AG10803 (cell line): ENCODE measurements at regions not wholly inside any gene's neighbourhood (a gene's known extent, or its start where the extent isn't known, plus 50 kb on each side); places are given as distances from the start of the nearest gene placed in this dataset.

Experiments
- DNase-seq: peaks from one replicate; pipeline ENCODE4 v3.0.0; 2010; ENCODE audit warnings: low read depth
- H3K4me3 ChIP-seq: 2 replicates; pipeline ENCODE4 v1.5.1; 2011; ENCODE audit warnings: mild to moderate bottlenecking, low read length, control low read depth
- TF ChIP-seq, protein P1 (sequence below): conservative IDR thresholded peaks from 2 replicates; pipeline ENCODE4 v1.5.1; 2011; ENCODE audit warnings: mild to moderate bottlenecking, low read length, control low read depth, inconsistent platforms

DNA sequence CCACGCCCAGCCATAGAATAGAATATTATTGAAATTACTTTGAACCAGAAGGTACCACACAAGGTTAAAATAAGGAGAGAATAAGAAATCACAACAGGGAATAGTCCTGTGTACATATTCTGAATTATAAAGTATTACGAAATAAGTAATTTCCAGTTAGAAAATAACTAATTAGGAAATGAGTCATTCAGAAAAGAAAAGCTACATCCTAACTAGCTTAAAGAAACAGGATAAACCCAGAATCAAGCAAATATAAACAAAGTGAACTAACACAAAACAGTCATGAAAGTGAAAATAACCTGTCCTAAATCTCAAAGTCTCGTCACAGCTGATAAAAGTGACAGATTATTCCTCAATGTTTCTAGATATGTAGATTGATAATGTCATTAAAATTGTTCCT is 74.8 kb upstream of the NEBL start:
- no peak overlapping the region for H3K4me3 ChIP-seq

DNA sequence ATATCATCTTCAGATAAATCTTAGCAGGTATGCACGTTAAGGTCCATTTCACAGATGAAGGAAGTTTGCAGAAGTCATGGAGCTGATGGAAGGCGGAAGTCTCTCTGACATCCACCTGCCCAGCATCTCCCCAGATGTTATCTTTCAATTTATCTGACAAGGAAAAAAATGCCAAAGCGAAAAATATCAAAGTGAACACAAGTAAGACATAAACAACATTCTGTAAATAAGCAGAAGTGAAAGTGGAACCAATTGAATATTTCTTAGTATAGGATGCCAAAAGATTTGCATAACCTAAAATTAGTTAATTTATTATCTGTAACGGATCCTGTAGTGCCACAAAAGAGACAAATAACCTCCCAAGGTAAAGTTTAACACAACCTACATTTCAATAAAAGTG is 73.6 kb upstream of the NEBL start:
- DNase-seq, result no peak
- H3K4me3 ChIP-seq, result no peak overlapping the region
- TF ChIP-seq, protein P1, sequence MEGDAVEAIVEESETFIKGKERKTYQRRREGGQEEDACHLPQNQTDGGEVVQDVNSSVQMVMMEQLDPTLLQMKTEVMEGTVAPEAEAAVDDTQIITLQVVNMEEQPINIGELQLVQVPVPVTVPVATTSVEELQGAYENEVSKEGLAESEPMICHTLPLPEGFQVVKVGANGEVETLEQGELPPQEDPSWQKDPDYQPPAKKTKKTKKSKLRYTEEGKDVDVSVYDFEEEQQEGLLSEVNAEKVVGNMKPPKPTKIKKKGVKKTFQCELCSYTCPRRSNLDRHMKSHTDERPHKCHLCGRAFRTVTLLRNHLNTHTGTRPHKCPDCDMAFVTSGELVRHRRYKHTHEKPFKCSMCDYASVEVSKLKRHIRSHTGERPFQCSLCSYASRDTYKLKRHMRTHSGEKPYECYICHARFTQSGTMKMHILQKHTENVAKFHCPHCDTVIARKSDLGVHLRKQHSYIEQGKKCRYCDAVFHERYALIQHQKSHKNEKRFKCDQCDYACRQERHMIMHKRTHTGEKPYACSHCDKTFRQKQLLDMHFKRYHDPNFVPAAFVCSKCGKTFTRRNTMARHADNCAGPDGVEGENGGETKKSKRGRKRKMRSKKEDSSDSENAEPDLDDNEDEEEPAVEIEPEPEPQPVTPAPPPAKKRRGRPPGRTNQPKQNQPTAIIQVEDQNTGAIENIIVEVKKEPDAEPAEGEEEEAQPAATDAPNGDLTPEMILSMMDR, result no peak

More for the DNA sequence above, 74.8 kb upstream of the NEBL start:
- no peak for DNase-seq
- TF ChIP-seq, protein P1, result no peak

DNA sequence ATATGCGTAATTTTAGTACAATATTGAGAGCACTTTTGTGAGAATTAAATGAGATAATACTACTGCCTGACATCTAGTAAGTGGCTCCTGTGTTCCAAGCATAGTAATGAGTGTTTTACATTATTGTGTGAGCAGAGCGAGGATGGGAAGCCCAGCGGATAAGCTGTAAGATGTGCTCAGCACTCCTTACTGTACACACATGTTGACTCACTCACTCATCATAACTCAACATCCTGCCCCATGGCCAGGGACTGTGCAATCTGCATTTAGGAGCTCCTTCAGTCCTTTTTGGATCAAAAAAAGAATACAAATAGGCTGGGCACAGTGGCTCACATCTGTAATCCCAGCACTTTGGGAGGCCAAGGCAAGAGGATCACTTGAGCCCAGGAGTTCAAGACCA is 72.9 kb upstream of the NEBL start:
- TF ChIP-seq, protein P1, result no peak
- DNase-seq, result peak; percentile 10
- no peak overlapping the region for H3K4me3 ChIP-seq

DNA sequence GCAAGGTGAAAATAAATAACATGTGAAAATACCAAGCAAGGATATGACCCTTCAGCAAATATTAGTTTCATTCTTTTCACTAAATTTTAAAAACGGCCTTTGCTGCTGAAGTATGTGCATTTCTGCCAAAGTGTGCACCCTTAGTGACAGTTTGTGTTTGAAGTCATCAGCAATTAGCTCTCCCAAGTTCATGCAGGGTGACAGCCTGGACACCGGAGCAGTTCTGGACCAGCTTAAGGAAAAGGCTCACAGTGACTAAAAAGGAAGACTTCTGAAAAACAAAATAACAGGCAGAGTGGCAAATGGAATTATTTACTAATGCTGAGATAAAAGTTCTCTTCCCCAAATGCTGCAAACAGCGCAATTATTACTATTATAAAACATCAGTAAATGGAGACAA is 69.3 kb upstream of the NEBL start:
- no peak overlapping the region for H3K4me3 ChIP-seq
- TF ChIP-seq, protein P1, result no peak
- no peak for DNase-seq

DNA sequence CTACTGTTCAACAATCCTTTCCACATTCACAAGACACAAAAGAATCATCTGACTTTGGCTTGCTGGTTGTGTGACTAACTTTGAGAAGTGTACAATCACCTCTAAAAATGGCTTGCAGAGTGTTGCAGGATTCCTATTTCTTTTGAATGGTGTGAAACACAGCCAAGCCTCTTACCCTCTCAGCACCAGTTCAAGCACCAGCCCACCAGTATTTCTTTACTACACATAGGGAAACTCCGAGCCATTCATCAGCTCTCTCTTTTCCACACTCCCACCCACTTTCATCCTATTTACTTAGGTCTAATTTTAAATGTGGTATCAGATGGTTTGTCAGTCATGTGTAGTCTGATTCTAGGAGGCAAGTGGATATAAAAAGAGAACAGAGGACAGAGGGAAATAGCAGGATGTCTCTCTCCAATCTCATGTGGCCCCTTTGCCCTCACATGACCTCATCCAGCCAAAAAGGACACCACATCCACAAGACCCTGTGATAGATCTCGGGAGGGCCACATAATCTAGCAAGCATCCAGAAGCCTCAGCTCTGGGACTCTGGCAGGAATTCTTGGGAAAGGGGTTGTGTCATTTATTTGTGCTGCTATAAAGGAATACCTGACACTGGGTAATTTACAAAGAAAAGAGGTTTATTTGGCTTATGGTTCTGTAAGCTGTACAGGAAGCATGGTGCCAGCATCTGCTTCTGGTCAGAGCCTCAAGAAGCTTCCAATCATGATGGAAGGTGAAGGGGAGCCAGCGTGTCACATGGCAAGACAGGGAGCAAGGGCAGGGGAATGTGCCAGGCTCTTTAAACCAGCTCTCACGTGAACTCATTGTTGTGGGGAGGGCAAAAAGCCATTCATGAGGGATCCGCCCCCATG is 66.8 kb upstream of the NEBL start:
- TF ChIP-seq, protein P1, result no peak
- no peak overlapping the region for H3K4me3 ChIP-seq
- DNase-seq, result no peak

DNA sequence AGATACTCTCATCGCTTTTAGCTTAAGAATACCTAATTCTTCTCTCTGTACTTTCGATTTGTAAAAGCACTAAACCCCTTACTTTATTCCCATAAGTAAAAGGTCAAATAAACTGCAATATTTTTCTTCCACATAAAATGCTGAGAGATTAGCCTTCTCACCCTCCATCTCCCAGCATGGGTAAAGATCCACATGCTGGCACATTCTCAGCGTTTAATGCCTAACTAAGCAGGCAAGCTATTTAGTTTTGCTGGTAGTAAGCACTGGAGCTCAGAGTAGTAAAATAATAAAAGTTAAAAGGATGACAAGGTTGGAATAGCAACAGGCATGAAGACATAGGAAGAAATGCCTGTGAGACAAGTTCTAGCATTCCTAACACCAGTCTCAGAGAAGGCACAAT is 65.9 kb upstream of the NEBL start:
- no peak overlapping the region for H3K4me3 ChIP-seq
- TF ChIP-seq, protein P1, result no peak

DNA sequence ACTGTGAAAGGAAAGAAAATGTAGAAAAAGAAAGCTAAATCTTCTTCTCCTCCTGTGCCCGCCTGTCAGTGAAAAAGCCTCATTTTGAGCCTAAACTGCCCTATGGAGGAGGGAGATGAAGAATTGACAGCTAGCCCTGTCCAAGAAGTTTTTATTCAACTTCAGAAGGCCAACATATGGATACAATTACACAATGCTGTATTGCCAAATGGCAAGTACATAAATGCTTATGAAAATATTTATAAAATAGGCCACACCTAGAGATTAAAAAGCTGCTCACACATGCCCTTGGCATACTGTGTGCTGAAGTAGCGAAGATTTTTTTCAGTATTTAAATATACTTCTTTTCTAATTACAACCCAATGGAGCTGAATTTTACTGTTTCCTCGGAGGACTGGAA is 65.1 kb upstream of the NEBL start:
- TF ChIP-seq, protein P1, result no peak
- DNase-seq, result peak; percentile 5
- H3K4me3 ChIP-seq, result no peak overlapping the region

More for the DNA sequence above, 65.9 kb upstream of the NEBL start:
- DNase-seq, result no peak
